ENCODE measurements at regions not wholly inside any gene's neighbourhood (a gene's known extent, or its start where the extent isn't known, plus 50 kb on each side); places are given as distances from the start of the nearest gene placed in this dataset.

DNA sequence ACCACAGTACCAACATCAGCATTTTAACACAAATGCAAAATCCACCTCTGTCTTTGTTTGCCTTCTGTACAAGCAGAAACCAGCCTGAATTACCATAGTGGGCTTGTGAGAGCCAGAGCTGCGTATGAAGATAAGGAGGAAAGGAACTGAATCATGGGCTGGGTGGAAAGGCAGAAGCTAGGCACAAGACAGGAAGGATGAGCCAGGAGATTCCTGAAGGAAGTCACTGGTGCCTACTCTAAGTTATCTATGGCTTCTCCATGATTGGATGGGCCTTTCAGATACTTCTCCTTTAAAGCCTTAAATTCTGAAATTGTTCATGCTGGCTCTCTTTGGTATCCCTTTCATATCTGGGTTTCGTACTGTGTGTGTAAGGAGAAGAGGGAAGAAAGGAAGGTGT, 140.6 kb downstream of the LCA5 start:
- TF ChIP-seq, protein P1, sequence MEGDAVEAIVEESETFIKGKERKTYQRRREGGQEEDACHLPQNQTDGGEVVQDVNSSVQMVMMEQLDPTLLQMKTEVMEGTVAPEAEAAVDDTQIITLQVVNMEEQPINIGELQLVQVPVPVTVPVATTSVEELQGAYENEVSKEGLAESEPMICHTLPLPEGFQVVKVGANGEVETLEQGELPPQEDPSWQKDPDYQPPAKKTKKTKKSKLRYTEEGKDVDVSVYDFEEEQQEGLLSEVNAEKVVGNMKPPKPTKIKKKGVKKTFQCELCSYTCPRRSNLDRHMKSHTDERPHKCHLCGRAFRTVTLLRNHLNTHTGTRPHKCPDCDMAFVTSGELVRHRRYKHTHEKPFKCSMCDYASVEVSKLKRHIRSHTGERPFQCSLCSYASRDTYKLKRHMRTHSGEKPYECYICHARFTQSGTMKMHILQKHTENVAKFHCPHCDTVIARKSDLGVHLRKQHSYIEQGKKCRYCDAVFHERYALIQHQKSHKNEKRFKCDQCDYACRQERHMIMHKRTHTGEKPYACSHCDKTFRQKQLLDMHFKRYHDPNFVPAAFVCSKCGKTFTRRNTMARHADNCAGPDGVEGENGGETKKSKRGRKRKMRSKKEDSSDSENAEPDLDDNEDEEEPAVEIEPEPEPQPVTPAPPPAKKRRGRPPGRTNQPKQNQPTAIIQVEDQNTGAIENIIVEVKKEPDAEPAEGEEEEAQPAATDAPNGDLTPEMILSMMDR (IDR thresholded peaks at IDR 0.05), result no peak
- no peak for TF ChIP-seq POLR2AphosphoS5 (IDR thresholded peaks at IDR 0.05)
- TF ChIP-seq POLR2A (IDR thresholded peaks at IDR 0.05), result no peak
